Omental fat pad (tissue), 3 donors: ENCODE measurements at regions not wholly inside any gene's neighbourhood (a gene's known extent, or its start where the extent isn't known, plus 50 kb on each side); places are given as distances from the start of the nearest gene placed in this dataset.

Experiments used
- ATAC-seq: fragments of 150-250 bp; one replicate; pipeline ENCODE4 v1.9.1; 2016; ENCODE audit warnings: mild to moderate bottlenecking, moderate library complexity; ENCODE audit not compliant: low FRiP score
- DNase-seq: peaks from one replicate; pipeline ENCODE4 v3.0.0-alpha.2; 2019; ENCODE audit warnings: low spot score
- CTCF ChIP-seq, 3 donors: fragments of 450-650 bp; IDR thresholded peaks; one replicate each; pipeline ENCODE4 v1.5.1; 2016 to 2017; ENCODE audit warnings: antibody characterized with exemption in 3 of 3, mild to moderate bottlenecking in 3 of 3, moderate library complexity in 2 of 3

GRCh38 chr1:90561911-90562310, 155.2 kb downstream of the BARHL2 start:
- no peak for TF ChIP-seq CTCF (IDR thresholded peaks at IDR 0.05)
- ATAC-seq (no peak), DNase-seq (no peak)

- no peak for TF ChIP-seq CTCF (IDR thresholded peaks at IDR 0.05)
- ATAC-seq: no peak
- no peak for DNase-seq
These were observed 155.9 kb downstream of the BARHL2 start for GRCh38 chr1:90561103-90561783.

GRCh38 chr1:90558754-90559378, 158.2 kb downstream of the BARHL2 start:
- ATAC-seq (no peak), DNase-seq (no peak)
- TF ChIP-seq CTCF (IDR thresholded peaks at IDR 0.05): no peak

GRCh38 chr1:90558126-90558525, 159.0 kb downstream of the BARHL2 start:
- no peak for DNase-seq
- ATAC-seq: no peak
- no peak for TF ChIP-seq CTCF (IDR thresholded peaks at IDR 0.05)

GRCh38 chr1:90557706-90558105, 159.4 kb downstream of the BARHL2 start:
- ATAC-seq: no peak

GRCh38 chr1:90550626-90551406, 166.3 kb downstream of the BARHL2 start:
- ATAC-seq (no peak), DNase-seq (no peak)
- TF ChIP-seq CTCF (IDR thresholded peaks at IDR 0.05): no peak

More at GRCh38 chr1:90557706-90558105, 159.4 kb downstream of the BARHL2 start:
- DNase-seq: no peak
- no peak for TF ChIP-seq CTCF (IDR thresholded peaks at IDR 0.05)
